ENCODE measurements at regions not wholly inside any gene's neighbourhood (a gene's known extent, or its start where the extent isn't known, plus 50 kb on each side); places are given as distances from the start of the nearest gene placed in this dataset.

- Mint-ChIP-seq H3K36me3 (ENCODE audit: low read depth) (no peaks in the 10 kb centered on the region), H3K27ac (no peak overlapping the region), H3K9me3 (peaks cover 4% of the 10 kb centered on the region), H3K27me3 (no peaks in the 10 kb centered on the region), H3K4me1 (no peaks in the 10 kb centered on the region), H3K4me3 (no peak overlapping the region)
- DNase-seq = no peak
- CTCF ChIA-PET = no interaction called here
- POLR2A ChIA-PET = no interaction called here
Measured at GRCh38 chr2:5089409-5089808, 602.8 kb upstream of the SOX11 start.

GRCh38 chr2:5093056-5093455 is 599.1 kb upstream of the SOX11 start:
- Mint-ChIP-seq H3K4me1 (no peaks in the 10 kb centered on the region), H3K36me3 (ENCODE audit: low read depth) (no peaks in the 10 kb centered on the region), H3K27ac (no peak overlapping the region), H3K4me3 (no peak overlapping the region), H3K27me3 (no peaks in the 10 kb centered on the region), H3K9me3 (no peaks in the 10 kb centered on the region)
- DNase-seq = no peak
- CTCF ChIA-PET = no interaction called here
- POLR2A ChIA-PET = no interaction called here

GRCh38 chr2:5093518-5093917 is 598.7 kb upstream of the SOX11 start:
- CTCF ChIA-PET = no interaction called here
- H3K36me3 Mint-ChIP-seq (ENCODE audit: low read depth) = no peaks in the 10 kb centered on the region

GRCh38 chr2:5094192-5094591 is 598.0 kb upstream of the SOX11 start:
- H3K4me1 Mint-ChIP-seq = no peaks in the 10 kb centered on the region
- H3K27me3 Mint-ChIP-seq = no peaks in the 10 kb centered on the region
- DNase-seq = no peak

More at GRCh38 chr2:5093518-5093917, 598.7 kb upstream of the SOX11 start:
- Mint-ChIP-seq H3K4me3 (no peak overlapping the region), H3K9me3 (no peaks in the 10 kb centered on the region), H3K27ac (no peak overlapping the region), H3K27me3 (no peaks in the 10 kb centered on the region), H3K4me1 (no peaks in the 10 kb centered on the region)
- no peak for DNase-seq
- POLR2A ChIA-PET = no interaction called here

GRCh38 chr2:5098286-5098685 is 593.9 kb upstream of the SOX11 start:
- no peak for DNase-seq
- H3K27ac Mint-ChIP-seq = no peak overlapping the region
- ChIA-PET CTCF (no interaction called here), POLR2A (no interaction called here)
- H3K27me3 Mint-ChIP-seq = no peaks in the 10 kb centered on the region
- no peaks in the 10 kb centered on the region for H3K36me3 Mint-ChIP-seq (ENCODE audit: low read depth)
- H3K4me3 Mint-ChIP-seq = no peak overlapping the region
- peaks cover 3% of the 10 kb centered on the region for H3K9me3 Mint-ChIP-seq
- no peaks in the 10 kb centered on the region for H3K4me1 Mint-ChIP-seq

More at GRCh38 chr2:5094192-5094591, 598.0 kb upstream of the SOX11 start:
- H3K9me3 Mint-ChIP-seq = peaks cover 3% of the 10 kb centered on the region
- CTCF ChIA-PET = interaction anchor here (0.6 kb wide), 1 partner anchor 12 kb away, joined by 3 read pairs; no protein-coding TSS in a partner anchor
- no peak overlapping the region for H3K27ac Mint-ChIP-seq
- H3K36me3 Mint-ChIP-seq (ENCODE audit: low read depth) = no peaks in the 10 kb centered on the region
- H3K4me3 Mint-ChIP-seq = no peak overlapping the region
- POLR2A ChIA-PET = no interaction called here

GRCh38 chr2:5102823-5103222 is 589.4 kb upstream of the SOX11 start:
- H3K36me3 Mint-ChIP-seq (ENCODE audit: low read depth) = no peaks in the 10 kb centered on the region
- ChIA-PET CTCF (no interaction called here), POLR2A (no interaction called here)
- no peaks in the 10 kb centered on the region for H3K27me3 Mint-ChIP-seq
- no peak overlapping the region for H3K27ac Mint-ChIP-seq
- DNase-seq = no peak
- no peaks in the 10 kb centered on the region for H3K4me1 Mint-ChIP-seq
- no peak overlapping the region for H3K4me3 Mint-ChIP-seq
- peaks cover 6% of the 10 kb centered on the region for H3K9me3 Mint-ChIP-seq

GRCh38 chr2:5111581-5111980 is 580.6 kb upstream of the SOX11 start:
- no peak for DNase-seq
- ChIA-PET POLR2A (no interaction called here), CTCF (no interaction called here)
- H3K9me3 Mint-ChIP-seq = peaks cover 21% of the 10 kb centered on the region
- H3K4me3 Mint-ChIP-seq = no peak overlapping the region
- no peaks in the 10 kb centered on the region for H3K27me3 Mint-ChIP-seq
- no peaks in the 10 kb centered on the region for H3K36me3 Mint-ChIP-seq (ENCODE audit: low read depth)
- H3K4me1 Mint-ChIP-seq = no peaks in the 10 kb centered on the region
- H3K27ac Mint-ChIP-seq = no peak overlapping the region

GRCh38 chr2:5119046-5119445 is 573.1 kb upstream of the SOX11 start:
- Mint-ChIP-seq H3K27me3 (no peaks in the 10 kb centered on the region), H3K4me1 (no peaks in the 10 kb centered on the region), H3K4me3 (no peak overlapping the region), H3K36me3 (ENCODE audit: low read depth) (no peaks in the 10 kb centered on the region), H3K27ac (no peak overlapping the region), H3K9me3 (peaks cover 2% of the 10 kb centered on the region)
- CTCF ChIA-PET = no interaction called here
- POLR2A ChIA-PET = no interaction called here
- no peak for DNase-seq

- ChIA-PET CTCF (no interaction called here), POLR2A (no interaction called here)
- H3K36me3 Mint-ChIP-seq (ENCODE audit: low read depth) = no peaks in the 10 kb centered on the region
- no peak overlapping the region for H3K4me3 Mint-ChIP-seq
- H3K27ac Mint-ChIP-seq = no peak overlapping the region
- H3K27me3 Mint-ChIP-seq = no peaks in the 10 kb centered on the region
- H3K9me3 Mint-ChIP-seq = no peaks in the 10 kb centered on the region
- H3K4me1 Mint-ChIP-seq = no peaks in the 10 kb centered on the region
- no peak for DNase-seq
Measured at GRCh38 chr2:5121121-5121520, 571.1 kb upstream of the SOX11 start.

GRCh38 chr2:5121642-5122041 is 570.5 kb upstream of the SOX11 start:
- Mint-ChIP-seq H3K4me1 (no peaks in the 10 kb centered on the region), H3K4me3 (no peak overlapping the region), H3K36me3 (ENCODE audit: low read depth) (no peaks in the 10 kb centered on the region), H3K27ac (no peak overlapping the region), H3K9me3 (no peaks in the 10 kb centered on the region), H3K27me3 (no peaks in the 10 kb centered on the region)
- POLR2A ChIA-PET = no interaction called here
- no peak for DNase-seq
- CTCF ChIA-PET = no interaction called here

GRCh38 chr2:5123582-5124196 is 568.5 kb upstream of the SOX11 start:
- Mint-ChIP-seq H3K9me3 (no peaks in the 10 kb centered on the region), H3K4me3 (no peak overlapping the region), H3K36me3 (ENCODE audit: low read depth) (no peaks in the 10 kb centered on the region), H3K27ac (no peak overlapping the region), H3K4me1 (no peaks in the 10 kb centered on the region), H3K27me3 (no peaks in the 10 kb centered on the region)
- POLR2A ChIA-PET = no interaction called here
- DNase-seq = no peak
- CTCF ChIA-PET = no interaction called here

GRCh38 chr2:5125017-5125730 is 567.0 kb upstream of the SOX11 start:
- no peaks in the 10 kb centered on the region for H3K36me3 Mint-ChIP-seq (ENCODE audit: low read depth)
- POLR2A ChIA-PET = no interaction called here
- CTCF ChIA-PET = no interaction called here
- H3K27me3 Mint-ChIP-seq = no peaks in the 10 kb centered on the region
- H3K9me3 Mint-ChIP-seq = no peaks in the 10 kb centered on the region
- H3K4me3 Mint-ChIP-seq = no peak overlapping the region
- H3K27ac Mint-ChIP-seq = no peak overlapping the region
- DNase-seq = no peak
- no peaks in the 10 kb centered on the region for H3K4me1 Mint-ChIP-seq

GRCh38 chr2:5132281-5132680 is 559.9 kb upstream of the SOX11 start:
- ChIA-PET CTCF (no interaction called here), POLR2A (no interaction called here)
- no peaks in the 10 kb centered on the region for H3K27me3 Mint-ChIP-seq
- no peak overlapping the region for H3K27ac Mint-ChIP-seq
- H3K4me1 Mint-ChIP-seq = no peaks in the 10 kb centered on the region
- H3K4me3 Mint-ChIP-seq = no peak overlapping the region
- H3K36me3 Mint-ChIP-seq (ENCODE audit: low read depth) = no peaks in the 10 kb centered on the region
- peaks cover 19% of the 10 kb centered on the region for H3K9me3 Mint-ChIP-seq
- no peak for DNase-seq

- ChIA-PET POLR2A (no interaction called here), CTCF (no interaction called here)
- Mint-ChIP-seq H3K9me3 (peaks cover 19% of the 10 kb centered on the region), H3K27ac (no peak overlapping the region), H3K4me3 (no peak overlapping the region), H3K4me1 (no peaks in the 10 kb centered on the region), H3K36me3 (ENCODE audit: low read depth) (no peaks in the 10 kb centered on the region), H3K27me3 (no peaks in the 10 kb centered on the region)
- no peak for DNase-seq
Measured at GRCh38 chr2:5140347-5140746, 551.8 kb upstream of the SOX11 start.
